A673 (cell line): ENCODE measurements at regions not wholly inside any gene's neighbourhood (a gene's known extent, or its start where the extent isn't known, plus 50 kb on each side); places are given as distances from the start of the nearest gene placed in this dataset.

Source experiments
- CTCF ChIP-seq: fragments of 300-800, 200-600 bp; sonication (generic); conservative IDR thresholded peaks from 2 replicates; pipeline ENCODE4 v1.5.1; 2017; ENCODE audit warnings: low read depth, mild to moderate bottlenecking, antibody characterized with exemption, low read length, moderate library complexity, mixed read lengths
- EZH2 ChIP-seq: fragments of 200-600 bp; sonication (generic); IDR thresholded peaks from 2 replicates; pipeline ENCODE4 v1.6.1; 2017; ENCODE audit warnings: borderline replicate concordance, low read depth, mild to moderate bottlenecking, mixed read lengths, antibody characterized with exemption, low read length; ENCODE audit not compliant: poor library complexity, severe bottlenecking

GRCh38 chrX:10841579-10841978, 221.2 kb upstream of the MID1 start:
- no peak for TF ChIP-seq CTCF
- no peak for TF ChIP-seq EZH2
